ENCODE measurements at regions not wholly inside any gene's neighbourhood (a gene's known extent, or its start where the extent isn't known, plus 50 kb on each side); places are given as distances from the start of the nearest gene placed in this dataset.

DNA sequence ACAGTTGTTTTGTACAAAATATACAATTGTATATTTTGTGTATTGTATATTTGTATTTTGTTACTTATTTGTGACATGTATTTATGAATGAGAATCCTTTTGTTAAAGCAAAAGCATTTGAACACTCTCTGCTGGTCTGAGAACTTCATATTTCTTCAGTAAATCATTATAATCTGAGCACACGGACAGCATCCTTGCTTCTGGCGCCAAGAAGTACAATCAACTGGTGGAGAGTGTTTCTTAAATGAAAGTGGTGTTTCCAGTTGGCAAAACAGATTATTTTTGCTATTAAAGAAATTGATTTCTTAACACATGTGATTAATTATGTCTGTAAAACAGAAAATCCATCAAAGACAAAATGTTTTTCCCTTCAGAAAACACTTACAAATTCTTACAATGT, 95.1 kb upstream of the COPS8 start:
- TF ChIP-seq, protein P1, sequence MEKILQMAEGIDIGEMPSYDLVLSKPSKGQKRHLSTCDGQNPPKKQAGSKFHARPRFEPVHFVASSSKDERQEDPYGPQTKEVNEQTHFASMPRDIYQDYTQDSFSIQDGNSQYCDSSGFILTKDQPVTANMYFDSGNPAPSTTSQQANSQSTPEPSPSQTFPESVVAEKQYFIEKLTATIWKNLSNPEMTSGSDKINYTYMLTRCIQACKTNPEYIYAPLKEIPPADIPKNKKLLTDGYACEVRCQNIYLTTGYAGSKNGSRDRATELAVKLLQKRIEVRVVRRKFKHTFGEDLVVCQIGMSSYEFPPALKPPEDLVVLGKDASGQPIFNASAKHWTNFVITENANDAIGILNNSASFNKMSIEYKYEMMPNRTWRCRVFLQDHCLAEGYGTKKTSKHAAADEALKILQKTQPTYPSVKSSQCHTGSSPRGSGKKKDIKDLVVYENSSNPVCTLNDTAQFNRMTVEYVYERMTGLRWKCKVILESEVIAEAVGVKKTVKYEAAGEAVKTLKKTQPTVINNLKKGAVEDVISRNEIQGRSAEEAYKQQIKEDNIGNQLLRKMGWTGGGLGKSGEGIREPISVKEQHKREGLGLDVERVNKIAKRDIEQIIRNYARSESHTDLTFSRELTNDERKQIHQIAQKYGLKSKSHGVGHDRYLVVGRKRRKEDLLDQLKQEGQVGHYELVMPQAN (IDR thresholded peaks at IDR 0.05; ENCODE audit: borderline replicate concordance), result no peak
- no peak for TF ChIP-seq FOXA1 (IDR thresholded peaks at IDR 0.05; ENCODE audit: borderline replicate concordance)
- TF ChIP-seq, protein P2, sequence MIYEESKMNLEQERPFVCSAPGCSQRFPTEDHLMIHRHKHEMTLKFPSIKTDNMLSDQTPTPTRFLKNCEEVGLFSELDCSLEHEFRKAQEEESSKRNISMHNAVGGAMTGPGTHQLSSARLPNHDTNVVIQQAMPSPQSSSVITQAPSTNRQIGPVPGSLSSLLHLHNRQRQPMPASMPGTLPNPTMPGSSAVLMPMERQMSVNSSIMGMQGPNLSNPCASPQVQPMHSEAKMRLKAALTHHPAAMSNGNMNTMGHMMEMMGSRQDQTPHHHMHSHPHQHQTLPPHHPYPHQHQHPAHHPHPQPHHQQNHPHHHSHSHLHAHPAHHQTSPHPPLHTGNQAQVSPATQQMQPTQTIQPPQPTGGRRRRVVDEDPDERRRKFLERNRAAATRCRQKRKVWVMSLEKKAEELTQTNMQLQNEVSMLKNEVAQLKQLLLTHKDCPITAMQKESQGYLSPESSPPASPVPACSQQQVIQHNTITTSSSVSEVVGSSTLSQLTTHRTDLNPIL (CRISPR knock-in tag; IDR thresholded peaks at IDR 0.05), result no peak
- TF ChIP-seq, protein P3, sequence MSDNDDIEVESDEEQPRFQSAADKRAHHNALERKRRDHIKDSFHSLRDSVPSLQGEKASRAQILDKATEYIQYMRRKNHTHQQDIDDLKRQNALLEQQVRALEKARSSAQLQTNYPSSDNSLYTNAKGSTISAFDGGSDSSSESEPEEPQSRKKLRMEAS (CRISPR knock-in tag; IDR thresholded peaks at IDR 0.05), result no peak
- TF ChIP-seq SMARCE1 (IDR thresholded peaks at IDR 0.05), result no peak
- TF ChIP-seq POLR2AphosphoS5 (IDR thresholded peaks at IDR 0.05; ENCODE audit: control insufficient read depth, insufficient read depth, low read depth, low read length), result no peak
- TF ChIP-seq, protein P4, sequence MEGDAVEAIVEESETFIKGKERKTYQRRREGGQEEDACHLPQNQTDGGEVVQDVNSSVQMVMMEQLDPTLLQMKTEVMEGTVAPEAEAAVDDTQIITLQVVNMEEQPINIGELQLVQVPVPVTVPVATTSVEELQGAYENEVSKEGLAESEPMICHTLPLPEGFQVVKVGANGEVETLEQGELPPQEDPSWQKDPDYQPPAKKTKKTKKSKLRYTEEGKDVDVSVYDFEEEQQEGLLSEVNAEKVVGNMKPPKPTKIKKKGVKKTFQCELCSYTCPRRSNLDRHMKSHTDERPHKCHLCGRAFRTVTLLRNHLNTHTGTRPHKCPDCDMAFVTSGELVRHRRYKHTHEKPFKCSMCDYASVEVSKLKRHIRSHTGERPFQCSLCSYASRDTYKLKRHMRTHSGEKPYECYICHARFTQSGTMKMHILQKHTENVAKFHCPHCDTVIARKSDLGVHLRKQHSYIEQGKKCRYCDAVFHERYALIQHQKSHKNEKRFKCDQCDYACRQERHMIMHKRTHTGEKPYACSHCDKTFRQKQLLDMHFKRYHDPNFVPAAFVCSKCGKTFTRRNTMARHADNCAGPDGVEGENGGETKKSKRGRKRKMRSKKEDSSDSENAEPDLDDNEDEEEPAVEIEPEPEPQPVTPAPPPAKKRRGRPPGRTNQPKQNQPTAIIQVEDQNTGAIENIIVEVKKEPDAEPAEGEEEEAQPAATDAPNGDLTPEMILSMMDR (IDR thresholded peaks at IDR 0.05 in 2 of 3, conservative IDR thresholded peaks at IDR 0.05 in 1 of 3; ENCODE audit: insufficient read depth in 2 of 3, low read depth in 1 of 3, low read length in 3 of 3), result no peak
- TF ChIP-seq RFX5 (IDR thresholded peaks at IDR 0.05; ENCODE audit: low read depth, low read length), result no peak
- TF ChIP-seq, protein P5, sequence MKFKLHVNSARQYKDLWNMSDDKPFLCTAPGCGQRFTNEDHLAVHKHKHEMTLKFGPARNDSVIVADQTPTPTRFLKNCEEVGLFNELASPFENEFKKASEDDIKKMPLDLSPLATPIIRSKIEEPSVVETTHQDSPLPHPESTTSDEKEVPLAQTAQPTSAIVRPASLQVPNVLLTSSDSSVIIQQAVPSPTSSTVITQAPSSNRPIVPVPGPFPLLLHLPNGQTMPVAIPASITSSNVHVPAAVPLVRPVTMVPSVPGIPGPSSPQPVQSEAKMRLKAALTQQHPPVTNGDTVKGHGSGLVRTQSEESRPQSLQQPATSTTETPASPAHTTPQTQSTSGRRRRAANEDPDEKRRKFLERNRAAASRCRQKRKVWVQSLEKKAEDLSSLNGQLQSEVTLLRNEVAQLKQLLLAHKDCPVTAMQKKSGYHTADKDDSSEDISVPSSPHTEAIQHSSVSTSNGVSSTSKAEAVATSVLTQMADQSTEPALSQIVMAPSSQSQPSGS (CRISPR knock-in tag; IDR thresholded peaks at IDR 0.05), result no peak
- no peak for TF ChIP-seq ZNF121 (CRISPR knock-in tag; conservative IDR thresholded peaks at IDR 0.05)
- no peak for TF ChIP-seq MTA3 (IDR thresholded peaks at IDR 0.05; ENCODE audit: borderline replicate concordance)

Data from K562 (cell line).